ENCODE measurements at regions not wholly inside any gene's neighbourhood (a gene's known extent, or its start where the extent isn't known, plus 50 kb on each side); places are given as distances from the start of the nearest gene placed in this dataset.

GRCh38 chr22:26806445-26807175 is 149.2 kb downstream of the MIAT start:
- TF ChIP-seq POLR2AphosphoS5 (IDR thresholded peaks at IDR 0.05; ENCODE audit: insufficient read depth in 1 of 2, low read depth in 1 of 2): no peak
- no peak for TF ChIP-seq CTCF (IDR thresholded peaks at IDR 0.05)
- no peak for TF ChIP-seq POLR2A (IDR thresholded peaks at IDR 0.05)

Data from vagina (tissue), 2 donors.